Liver (tissue), 8 donors: ENCODE measurements at regions not wholly inside any gene's neighbourhood (a gene's known extent, or its start where the extent isn't known, plus 50 kb on each side); places are given as distances from the start of the nearest gene placed in this dataset.

Experiments
- DNase-seq: peaks from one replicate; pipeline ENCODE4 v3.0.0-alpha.2; 2017; ENCODE audit warnings: low spot score
- H3K27ac ChIP-seq, 2 donors: one replicate each; pipeline ENCODE4 v1.7.0; 2013; ENCODE audit warnings: inconsistent platforms in 2 of 2, low read length in 2 of 2, control low read depth in 1 of 2, low read depth in 1 of 2, mild to moderate bottlenecking in 1 of 2
- H3K27me3 ChIP-seq, 4 donors: one replicate each; pipeline versions ENCODE4 v1.6.1 to v1.7.0; 2013; ENCODE audit warnings: low read length in 3 of 4, inconsistent platforms in 1 of 4, mild to moderate bottlenecking in 1 of 4, moderate library complexity in 1 of 4; ENCODE audit not compliant: control insufficient read depth in 4 of 4, insufficient read depth in 4 of 4
- H3K36me3 ChIP-seq, 4 donors: one replicate each; pipeline versions ENCODE4 v1.6.1 to v1.7.0; 2013; ENCODE audit warnings: low read length in 3 of 4, mild to moderate bottlenecking in 3 of 4, low read depth in 1 of 4, moderate library complexity in 1 of 4; ENCODE audit not compliant: control insufficient read depth in 4 of 4, insufficient read depth in 3 of 4
- H3K4me1 ChIP-seq, 4 donors: one replicate each; pipeline versions ENCODE4 v1.6.1 to v1.7.0; 2013; ENCODE audit warnings: low read length in 3 of 4, mild to moderate bottlenecking in 3 of 4, moderate library complexity in 1 of 4; ENCODE audit not compliant: control insufficient read depth in 4 of 4, insufficient read depth in 4 of 4
- H3K4me3 ChIP-seq, 3 donors: one replicate each; pipeline versions ENCODE4 v1.6.1 to v1.7.0; 2013; ENCODE audit warnings: low read length in 3 of 3, control low read depth in 1 of 3, low read depth in 1 of 3, mild to moderate bottlenecking in 1 of 3
- H3K9ac ChIP-seq, 2 donors: one replicate each; pipeline ENCODE4 v1.7.0; 2013; ENCODE audit warnings: low read length in 2 of 2, mild to moderate bottlenecking in 2 of 2, moderate library complexity in 2 of 2, control low read depth in 1 of 2, low read depth in 1 of 2
- H3K9me3 ChIP-seq, 4 donors: one replicate each; pipeline versions ENCODE4 v1.6.1 to v1.7.0; 2013; ENCODE audit warnings: low read length in 3 of 4; ENCODE audit not compliant: control insufficient read depth in 4 of 4
- CTCF ChIP-seq: fragments of 150-350 bp; IDR thresholded peaks from 2 replicates; pipeline ENCODE4 v1.5.1; 2017; ENCODE audit warnings: improper control_type of control experiment, low read depth, low read length; ENCODE audit not compliant: missing input control
- EGR1 ChIP-seq, 2 donors: IDR thresholded peaks; 2 replicates each; pipeline ENCODE4 v1.6.1; 2016 to 2018; ENCODE audit warnings: antibody characterized with exemption in 2 of 2, low read depth in 2 of 2
- JUND ChIP-seq, 2 donors: IDR thresholded peaks; 2 replicates each; pipeline ENCODE4 v1.6.1; 2016; ENCODE audit warnings: antibody characterized with exemption in 2 of 2
- MAX ChIP-seq: IDR thresholded peaks from 2 replicates; pipeline ENCODE4 v1.6.1; 2016; ENCODE audit warnings: antibody characterized with exemption
- NR2F2 ChIP-seq: IDR thresholded peaks from 2 replicates; pipeline ENCODE4 v1.6.1; 2016; ENCODE audit warnings: antibody characterized with exemption
- TAF1 ChIP-seq: conservative IDR thresholded peaks from 2 replicates; pipeline ENCODE4 v1.6.1; 2016; ENCODE audit warnings: antibody characterized with exemption, mild to moderate bottlenecking
- WGBS: extraction: QIAGEN DNeasy Blood & Tissue Kit; methylation state at CpG from one replicate; pipeline ENCODE4 v1.1.7; 2013; 5-methylcytosine and 5-hydroxymethylcytosine counted together
- TF ChIP-seq, protein P1 (sequence below): IDR thresholded peaks from 2 replicates; pipeline ENCODE4 v1.6.1; 2016; ENCODE audit warnings: antibody characterized with exemption, mild to moderate bottlenecking
- donor health status: healthy.
- donor health status: healthy.
- donor health status: healthy.
- donor health status: healthy.
- donor health status: healthy.

DNA sequence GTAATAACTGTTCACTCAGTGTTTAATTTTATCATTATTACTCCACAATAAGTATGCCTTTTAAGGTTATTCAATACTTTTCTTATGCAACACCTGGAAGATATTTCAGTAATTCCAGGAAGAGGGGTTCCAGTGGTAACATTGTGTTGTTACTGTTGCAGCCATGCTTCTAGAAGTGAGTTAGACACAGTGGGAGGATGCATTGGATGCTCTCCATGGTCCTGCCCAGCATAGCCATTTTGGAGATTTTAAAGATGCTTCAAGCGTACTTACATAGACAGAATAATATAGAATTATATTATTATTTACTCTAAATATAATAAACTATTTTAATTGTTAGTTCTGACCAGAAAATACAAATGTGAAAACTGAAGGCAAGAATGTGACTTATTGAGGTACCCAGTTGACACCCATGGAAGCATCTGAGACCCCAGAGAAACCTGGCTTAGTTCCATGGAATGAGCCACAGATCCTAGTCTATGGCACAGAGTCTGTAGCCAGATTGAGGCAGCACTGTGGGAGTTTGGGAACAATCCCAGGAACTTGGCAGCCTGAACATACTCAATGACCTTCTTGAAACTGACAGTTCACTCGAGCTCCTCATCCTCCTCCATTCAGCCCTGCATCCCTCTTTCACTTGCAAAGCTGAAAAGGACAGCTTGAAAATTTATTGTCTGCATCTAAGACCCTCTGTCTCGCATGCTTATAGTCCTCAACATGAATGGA, 190.1 kb upstream of the HS3ST4 start:
- Histone ChIP-seq H3K4me1 (no peaks in the 10 kb centered on the region), H3K36me3 (no peaks in the 10 kb centered on the region), H3K9me3 (no peaks in the 10 kb centered on the region), H3K4me3 (no peak overlapping the region), H3K27ac (no peak overlapping the region), H3K9ac (no peak overlapping the region), H3K27me3 (peaks cover 0 to 2% (median 0%) of the 10 kb centered on the region in 4 donors)
- TF ChIP-seq, protein P1, sequence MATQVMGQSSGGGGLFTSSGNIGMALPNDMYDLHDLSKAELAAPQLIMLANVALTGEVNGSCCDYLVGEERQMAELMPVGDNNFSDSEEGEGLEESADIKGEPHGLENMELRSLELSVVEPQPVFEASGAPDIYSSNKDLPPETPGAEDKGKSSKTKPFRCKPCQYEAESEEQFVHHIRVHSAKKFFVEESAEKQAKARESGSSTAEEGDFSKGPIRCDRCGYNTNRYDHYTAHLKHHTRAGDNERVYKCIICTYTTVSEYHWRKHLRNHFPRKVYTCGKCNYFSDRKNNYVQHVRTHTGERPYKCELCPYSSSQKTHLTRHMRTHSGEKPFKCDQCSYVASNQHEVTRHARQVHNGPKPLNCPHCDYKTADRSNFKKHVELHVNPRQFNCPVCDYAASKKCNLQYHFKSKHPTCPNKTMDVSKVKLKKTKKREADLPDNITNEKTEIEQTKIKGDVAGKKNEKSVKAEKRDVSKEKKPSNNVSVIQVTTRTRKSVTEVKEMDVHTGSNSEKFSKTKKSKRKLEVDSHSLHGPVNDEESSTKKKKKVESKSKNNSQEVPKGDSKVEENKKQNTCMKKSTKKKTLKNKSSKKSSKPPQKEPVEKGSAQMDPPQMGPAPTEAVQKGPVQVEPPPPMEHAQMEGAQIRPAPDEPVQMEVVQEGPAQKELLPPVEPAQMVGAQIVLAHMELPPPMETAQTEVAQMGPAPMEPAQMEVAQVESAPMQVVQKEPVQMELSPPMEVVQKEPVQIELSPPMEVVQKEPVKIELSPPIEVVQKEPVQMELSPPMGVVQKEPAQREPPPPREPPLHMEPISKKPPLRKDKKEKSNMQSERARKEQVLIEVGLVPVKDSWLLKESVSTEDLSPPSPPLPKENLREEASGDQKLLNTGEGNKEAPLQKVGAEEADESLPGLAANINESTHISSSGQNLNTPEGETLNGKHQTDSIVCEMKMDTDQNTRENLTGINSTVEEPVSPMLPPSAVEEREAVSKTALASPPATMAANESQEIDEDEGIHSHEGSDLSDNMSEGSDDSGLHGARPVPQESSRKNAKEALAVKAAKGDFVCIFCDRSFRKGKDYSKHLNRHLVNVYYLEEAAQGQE: peak; percentile 94
- no peak for TF ChIP-seq NR2F2
- no peak for DNase-seq
- WGBS: 56% methylated on average over 3 of the region's 3 CpGs

- TF ChIP-seq TAF1: no peak
- Histone ChIP-seq H3K4me1 (no peaks in the 10 kb centered on the region), H3K36me3 (no peaks in the 10 kb centered on the region), H3K9me3 (peaks cover 0 to 1% (median 0%) of the 10 kb centered on the region in 4 donors), H3K4me3 (no peak overlapping the region), H3K9ac (no peak overlapping the region), H3K27ac (no peak overlapping the region), H3K27me3 (no peaks in the 10 kb centered on the region)
- DNase-seq: no peak
- whole genome bisulfite sequencing: 69% methylated on average over 2 of the region's 2 CpGs
Observed at GRCh38 chr16:25494292-25494691, 197.5 kb upstream of the HS3ST4 start.

GRCh38 chr16:25493136-25493811, 198.5 kb upstream of the HS3ST4 start:
- Histone ChIP-seq H3K36me3 (no peaks in the 10 kb centered on the region), H3K4me3 (no peak overlapping the region), H3K9ac (no peak overlapping the region), H3K4me1 (no peaks in the 10 kb centered on the region), H3K27ac (no peak overlapping the region), H3K9me3 (peaks cover 0 to 3% (median 2%) of the 10 kb centered on the region in 4 donors), H3K27me3 (no peaks in the 10 kb centered on the region)
- TF ChIP-seq EGR1 (IDR thresholded peaks at IDR 0.05; ENCODE audit: low read depth in 2 of 2) (no peak), MAX (no peak), CTCF (no peak), JUND (IDR thresholded peaks at IDR 0.05) (no peak)
- no peak for DNase-seq
- 71% methylated on average over 5 of the region's 5 CpGs for WGBS
